ENCODE measurements at regions not wholly inside any gene's neighbourhood (a gene's known extent, or its start where the extent isn't known, plus 50 kb on each side); places are given as distances from the start of the nearest gene placed in this dataset.

DNA sequence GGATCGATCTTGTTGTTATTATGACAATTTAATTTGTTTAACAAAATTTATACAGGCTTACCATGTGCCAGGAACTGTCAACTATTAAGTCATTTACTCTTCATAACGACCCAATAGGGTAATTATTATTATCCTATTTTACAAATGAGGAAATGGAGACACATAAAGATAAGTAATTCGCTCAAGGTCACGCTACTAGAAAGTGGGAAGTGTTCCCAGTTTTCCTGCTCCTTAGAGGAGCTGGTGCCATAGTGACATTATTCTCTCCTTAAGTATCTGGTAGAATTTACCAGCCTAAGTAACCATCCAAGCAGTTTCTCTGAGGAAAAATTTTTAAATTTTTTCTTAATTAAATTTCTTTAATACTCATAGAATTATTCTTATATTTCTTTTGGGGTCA, 360.9 kb upstream of the RNF32 start:
- no peak for TF ChIP-seq CTCF (IDR thresholded peaks at IDR 0.05)
- Histone ChIP-seq H3K4me3 (no peak overlapping the region), H3K27ac (no peak overlapping the region)
- no peak for DNase-seq (ENCODE audit: low spot score)

- no peak overlapping the region for H3K4me3 ChIP-seq
- H3K27ac ChIP-seq = no peak overlapping the region
- no peak for DNase-seq (ENCODE audit: low spot score)
- no peak for TF ChIP-seq CTCF (IDR thresholded peaks at IDR 0.05)
Measured at GRCh38 chr7:156275292-156275691, 365.3 kb upstream of the RNF32 start.

GRCh38 chr7:156274557-156274956, 366.0 kb upstream of the RNF32 start:
- H3K27ac ChIP-seq = no peak overlapping the region
- no peak for TF ChIP-seq CTCF (IDR thresholded peaks at IDR 0.05)
- H3K4me3 ChIP-seq = no peak overlapping the region
- no peak for DNase-seq (ENCODE audit: low spot score)

DNA sequence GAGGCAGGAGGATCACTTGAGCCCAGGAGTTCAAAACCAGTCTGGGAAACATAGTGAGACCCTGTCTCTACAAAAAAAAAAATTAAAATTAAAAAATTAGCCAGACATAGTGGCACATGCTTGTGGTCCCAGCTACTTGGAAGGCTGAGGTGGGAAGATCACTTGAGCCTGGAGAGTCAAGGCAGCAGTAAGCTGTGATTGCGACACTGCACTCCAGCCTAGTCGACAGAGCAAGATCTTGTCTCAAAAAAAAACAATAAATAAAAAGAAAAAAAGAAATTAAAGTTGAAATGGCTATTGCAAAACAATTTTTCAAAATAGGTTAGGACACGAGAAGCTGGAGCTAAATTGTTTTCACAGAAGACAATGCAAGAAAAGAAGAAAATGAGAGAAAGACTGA, 379.0 kb upstream of the RNF32 start:
- no peak for TF ChIP-seq CTCF (IDR thresholded peaks at IDR 0.05)
- no peak for DNase-seq (ENCODE audit: low spot score)
- Histone ChIP-seq H3K27ac (no peak overlapping the region), H3K4me3 (no peak overlapping the region)

DNA sequence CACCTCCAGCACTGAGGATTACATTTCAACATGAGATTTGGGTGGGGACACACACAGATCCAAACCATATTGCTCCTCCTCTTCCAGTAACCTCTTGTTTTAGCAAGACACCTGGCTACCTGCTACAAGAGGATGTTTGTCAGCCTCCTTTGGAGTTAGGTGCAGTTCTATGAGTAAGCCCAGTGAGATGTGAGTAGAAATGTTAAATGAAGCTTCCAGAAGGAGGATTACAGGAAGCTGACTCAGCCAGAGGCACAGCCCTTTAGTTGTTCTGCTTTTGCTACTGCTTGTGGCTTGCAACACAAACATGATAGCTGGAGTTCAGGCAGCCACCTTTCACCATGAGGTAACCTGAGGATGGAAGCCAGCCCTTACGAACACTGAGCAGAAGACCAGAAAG, 382.7 kb upstream of the RNF32 start:
- no peak overlapping the region for H3K4me3 ChIP-seq
- no peak for DNase-seq (ENCODE audit: low spot score)
- TF ChIP-seq CTCF (IDR thresholded peaks at IDR 0.05) = no peak
- no peak overlapping the region for H3K27ac ChIP-seq

DNA sequence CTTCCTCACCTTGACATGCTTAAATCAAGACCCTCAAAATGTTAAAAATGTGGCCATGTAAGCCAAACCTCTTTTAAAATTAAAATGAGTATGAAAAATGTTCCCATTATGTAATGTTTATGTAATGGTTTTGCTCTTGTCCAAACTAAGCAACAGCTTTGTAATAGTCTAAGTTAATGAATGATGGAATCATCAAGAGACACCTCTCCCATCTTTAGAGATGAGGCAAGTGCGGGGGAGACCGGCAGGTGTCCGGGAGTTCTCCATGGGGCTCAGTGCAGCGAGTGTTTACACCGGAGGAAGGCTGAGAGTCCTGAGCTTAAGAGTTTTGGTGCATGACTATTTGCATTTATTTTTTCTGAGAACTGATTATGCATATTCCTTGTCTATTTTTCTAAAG, 384.9 kb upstream of the RNF32 start:
- Histone ChIP-seq H3K27ac (no peak overlapping the region), H3K4me3 (no peak overlapping the region)
- DNase-seq (ENCODE audit: low spot score) = no peak
- no peak for TF ChIP-seq CTCF (IDR thresholded peaks at IDR 0.05)

GRCh38 chr7:156251861-156252260, 388.7 kb upstream of the RNF32 start:
- DNase-seq (ENCODE audit: low spot score) = no peak
- TF ChIP-seq CTCF (IDR thresholded peaks at IDR 0.05) = no peak

More at GRCh38 chr7:156251861-156252260, 388.7 kb upstream of the RNF32 start:
- H3K4me3 ChIP-seq = no peak overlapping the region
- H3K27ac ChIP-seq = no peak overlapping the region

Data from coronary artery (tissue), 2 donors.